ENCODE measurements at regions not wholly inside any gene's neighbourhood (a gene's known extent, or its start where the extent isn't known, plus 50 kb on each side); places are given as distances from the start of the nearest gene placed in this dataset.

GRCh38 chrX:7201496-7201895 lies 53.5 kb upstream of the PUDP start (continued):
- TF ChIP-seq KDM4B (CRISPR knock-in tag; IDR thresholded peaks at IDR 0.05) (no peak), ZNF713 (CRISPR knock-in tag; IDR thresholded peaks at IDR 0.05) (no peak), NR2F2 (IDR thresholded peaks at IDR 0.05; ENCODE audit: borderline replicate concordance, low read depth) (no peak)

- no peak for DNase-seq (ENCODE audit: low spot score)
- H2AFZ ChIP-seq (ENCODE audit: low read length): no peak overlapping the region
- POLR2A ChIA-PET: no interaction called here
- BruUV-seq (replicated peaks): no TSS peak
- in situ Hi-C loops (cut with HindIII; ENCODE audit: extremely low pct_ligation_motif_present, low pct_unique_long_range_greater_than_20kb) (no loop called here), intact Hi-C loops (cut with micrococcal nuclease; ENCODE audit: unreplicated experiment) (no loop called here)
- FAIRE-seq: no peak
- H4K20me1 ChIP-seq (ENCODE audit: insufficient read depth, low read length): no peaks in the 10 kb centered on the region
- H3K9me3 ChIP-seq (ENCODE audit: low read length): no peaks in the 10 kb centered on the region
- H3K27me3 ChIP-seq (ENCODE audit: control insufficient read depth in 1 of 2, insufficient read depth in 2 of 2, low read length in 2 of 2): no peaks in the 10 kb centered on the region
- H3K4me1 ChIP-seq (ENCODE audit: insufficient read depth, low read length): no peaks in the 10 kb centered on the region
- no peaks in the 10 kb centered on the region for H3K79me2 ChIP-seq (ENCODE audit: insufficient read depth, low read length)
- H3K9ac ChIP-seq (ENCODE audit: insufficient read depth, low read depth, low read length): no peak overlapping the region
- ATAC-seq: no peak
- H3K36me3 ChIP-seq (replicated peaks in 1 of 2; ENCODE audit: control insufficient read depth in 1 of 2, insufficient read depth in 2 of 2, low read length in 2 of 2): no peaks in the 10 kb centered on the region
- 64% methylated on average over 3 of the region's 5 CpGs for WGBS (ENCODE audit: low lambda C conversion rate)
- no peak overlapping the region for H3K27ac ChIP-seq (ENCODE audit: extremely low read length, insufficient read depth, low read length)
- H3K4me3 ChIP-seq (replicated peaks in 1 of 3; ENCODE audit: insufficient read depth in 1 of 3, low read depth in 2 of 3, low read length in 3 of 3): no peak overlapping the region
- H3K4me2 ChIP-seq (ENCODE audit: low read depth, low read length): no peak overlapping the region
- CTCF ChIA-PET (ENCODE audit: low intra/inter-chr PET ratio, low total read pairs): no interaction called here
- TF ChIP-seq ZNF674 (CRISPR knock-in tag; IDR thresholded peaks at IDR 0.05; ENCODE audit: low read depth): no peak
- no peak for TF ChIP-seq ZNF639 (CRISPR knock-in tag; conservative IDR thresholded peaks at IDR 0.05)
- no peak for TF ChIP-seq JUN (CRISPR knock-in tag; IDR thresholded peaks at IDR 0.05)
- no peak for TF ChIP-seq NAIF1 (CRISPR knock-in tag; IDR thresholded peaks at IDR 0.05; ENCODE audit: borderline replicate concordance)
- no peak for TF ChIP-seq GPN1 (CRISPR knock-in tag; IDR thresholded peaks at IDR 0.05; ENCODE audit: borderline replicate concordance)
- TF ChIP-seq THRA (CRISPR knock-in tag; IDR thresholded peaks at IDR 0.05; ENCODE audit: borderline replicate concordance): no peak
- no peak for TF ChIP-seq ZBTB4 (CRISPR knock-in tag; IDR thresholded peaks at IDR 0.05; ENCODE audit: borderline replicate concordance)
- TF ChIP-seq ZBTB10 (CRISPR knock-in tag; IDR thresholded peaks at IDR 0.05; ENCODE audit: borderline replicate concordance): no peak
- no peak for TF ChIP-seq ATF7 (IDR thresholded peaks at IDR 0.05)
- no peak for TF ChIP-seq ATF7 (CRISPR knock-in tag; IDR thresholded peaks at IDR 0.05)
- TF ChIP-seq SMYD3 (CRISPR knock-in tag; IDR thresholded peaks at IDR 0.05): no peak
- no peak for TF ChIP-seq ZNF713 (CRISPR knock-in tag; IDR thresholded peaks at IDR 0.05)
- no peak for TF ChIP-seq MIER2 (CRISPR knock-in tag; IDR thresholded peaks at IDR 0.05)
- TF ChIP-seq MXD4 (CRISPR knock-in tag; IDR thresholded peaks at IDR 0.05): no peak
- TF ChIP-seq SOX5 (CRISPR knock-in tag; IDR thresholded peaks at IDR 0.05; ENCODE audit: borderline replicate concordance): no peak
These were observed 50.5 kb upstream of the PUDP start for GRCh38 chrX:7198499-7198898.

Measured in HepG2 (cell line).